Psoas muscle (tissue), 7 donors: ENCODE measurements at regions not wholly inside any gene's neighbourhood (a gene's known extent, or its start where the extent isn't known, plus 50 kb on each side); places are given as distances from the start of the nearest gene placed in this dataset.

Experiments
- ATAC-seq, 4 donors: fragments of 200-7000 bp; cut with Tn5 transposase; one replicate each; pipeline ENCODE4 v1.9.1; 2020; ENCODE audit warnings: moderate library complexity in 3 of 4, mild to moderate bottlenecking in 2 of 4
- DNase-seq, 2 donors: peaks; one replicate each; pipeline ENCODE4 v3.0.0-alpha.2; 2020
- H3K27ac ChIP-seq: fragments of 200-600 bp; one replicate; pipeline ENCODE4 v1.8.0; 2022
- H3K27me3 ChIP-seq, 3 donors: fragments of 200-600 bp in 1 of 3; one replicate each; pipeline versions ENCODE4 v1.6.1 to v1.8.0; 2013 to 2022; ENCODE audit warnings: low read length in 2 of 3, mild to moderate bottlenecking in 2 of 3, moderate library complexity in 1 of 3; ENCODE audit not compliant: insufficient read depth in 3 of 3
- H3K36me3 ChIP-seq, 2 donors: fragments of 200-600 bp in 1 of 2; one replicate each; pipeline versions ENCODE4 v1.6.1 to v1.8.0; 2013 to 2022; ENCODE audit warnings: low read depth in 1 of 2, mild to moderate bottlenecking in 1 of 2, moderate library complexity in 1 of 2; ENCODE audit not compliant: insufficient read depth in 1 of 2
- H3K4me1 ChIP-seq: fragments of 200-600 bp; one replicate; pipeline ENCODE4 v1.8.0; 2022
- H3K4me3 ChIP-seq: fragments of 200-600 bp; one replicate; pipeline ENCODE4 v1.8.0; 2022; ENCODE audit warnings: mild to moderate bottlenecking
- H3K9me3 ChIP-seq: fragments of 200-600 bp; one replicate; pipeline ENCODE4 v1.8.0; 2022
- CTCF ChIP-seq: fragments of 200-600 bp; IDR thresholded peaks from one replicate; pipeline ENCODE4 v1.8.0; 2022; ENCODE audit warnings: antibody characterized with exemption
- WGBS, 3 donors: extraction: QIAGEN DNeasy Blood & Tissue Kit; methylation state at CpG; one replicate each; pipeline versions ENCODE4 v1.1.6 to v1.1.7; 2013; 5-methylcytosine and 5-hydroxymethylcytosine counted together
- intact Hi-C, 2 donors: fragments of 100-400 bp; cut with DNase I; formaldehyde crosslinking; loops; one replicate each; pipeline versions ENCODE4 v1.11.0 to v1.14.2; 2022
- donor health status: healthy with polysubstance abuse.
- donor health status: DM: no; HTN: no; CAD: no; lungs with moderate emphysema.
- donor health status: Bipolar disorder and iron deficiency.
- donor health status: healthy.
- donor health status: DM: yes; HTN: yes; CAD: no.
- donor health status: DM: no; HTN: no; CAD: no.
- donor health status: DM: yes; HTN: yes; CAD: no.

GRCh38 chr10:60465801-60466200, 76.1 kb upstream of the ANK3 start:
- H3K4me3 ChIP-seq, result no peak overlapping the region
- ATAC-seq (peak in 3 of 4 donors; percentile 52 to 65 (median 64)), DNase-seq (no peak)
- H3K9me3 ChIP-seq, result no peaks in the 10 kb centered on the region
- no peak overlapping the region for H3K27ac ChIP-seq
- H3K27me3 ChIP-seq, result no peaks in the 10 kb centered on the region
- H3K36me3 ChIP-seq, result no peaks in the 10 kb centered on the region
- 46 to 48% (median 47%) methylated on average over 2 of the region's 2 CpGs for WGBS, 3 donors
- intact Hi-C loops, result no loop called here
- TF ChIP-seq CTCF, result no peak
- no peaks in the 10 kb centered on the region for H3K4me1 ChIP-seq

GRCh38 chr10:60464659-60465058, 75.0 kb upstream of the ANK3 start:
- no peak overlapping the region for H3K4me3 ChIP-seq
- intact Hi-C loops, result no loop called here
- H3K27ac ChIP-seq, result no peak overlapping the region
- H3K9me3 ChIP-seq, result no peaks in the 10 kb centered on the region
- H3K36me3 ChIP-seq, result no peaks in the 10 kb centered on the region
- no peak for TF ChIP-seq CTCF
- 92 to 96% (median 94%) methylated on average over 3 of the region's 3 CpGs for WGBS, 3 donors
- H3K27me3 ChIP-seq, result no peaks in the 10 kb centered on the region
- H3K4me1 ChIP-seq, result peaks cover 1% of the 10 kb centered on the region
- ATAC-seq (no peak), DNase-seq (no peak)

GRCh38 chr10:60463746-60464145, 74.1 kb upstream of the ANK3 start:
- ATAC-seq (no peak), DNase-seq (no peak)
- H3K27me3 ChIP-seq, result no peaks in the 10 kb centered on the region
- H3K9me3 ChIP-seq, result no peaks in the 10 kb centered on the region
- no peak overlapping the region for H3K27ac ChIP-seq
- H3K4me1 ChIP-seq, result peaks cover 6% of the 10 kb centered on the region
- TF ChIP-seq CTCF, result no peak
- H3K36me3 ChIP-seq, result no peaks in the 10 kb centered on the region
- intact Hi-C loops, result no loop called here
- H3K4me3 ChIP-seq, result no peak overlapping the region

- Histone ChIP-seq H3K36me3 (no peaks in the 10 kb centered on the region), H3K27me3 (no peaks in the 10 kb centered on the region), H3K4me3 (no peak overlapping the region), H3K27ac (no peak overlapping the region), H3K4me1 (peaks cover 6% of the 10 kb centered on the region), H3K9me3 (no peaks in the 10 kb centered on the region)
- no peak for ATAC-seq
- no peak for DNase-seq
- no peak for TF ChIP-seq CTCF
- 83 to 91% (median 84%) methylated on average over 7 of the region's 7 CpGs for WGBS, 3 donors
- intact Hi-C loops, result no loop called here
Measured at GRCh38 chr10:60461688-60462087, 72.0 kb upstream of the ANK3 start.

- no peaks in the 10 kb centered on the region for H3K27me3 ChIP-seq
- TF ChIP-seq CTCF, result no peak
- H3K4me3 ChIP-seq, result no peak overlapping the region
- intact Hi-C loops, result no loop called here
- DNase-seq (no peak), ATAC-seq (peak in 1 of 4 donors; percentile 56)
- no peaks in the 10 kb centered on the region for H3K9me3 ChIP-seq
- 20 to 42% (median 24%) methylated on average over 4 of the region's 4 CpGs for WGBS, 3 donors
- no peaks in the 10 kb centered on the region for H3K36me3 ChIP-seq
- H3K27ac ChIP-seq, result peak overlapping the region; percentile 50
- H3K4me1 ChIP-seq, result peaks cover 6% of the 10 kb centered on the region
Measured at GRCh38 chr10:60459701-60460457, 70.2 kb upstream of the ANK3 start.
